B cell (primary cell): ENCODE measurements at regions not wholly inside any gene's neighbourhood (a gene's known extent, or its start where the extent isn't known, plus 50 kb on each side); places are given as distances from the start of the nearest gene placed in this dataset.

Source experiments
- ATAC-seq: fragments of 200-7000 bp; cut with Tn5 transposase; one replicate; pipeline ENCODE4 v1.10.0; 2021; ENCODE audit warnings: low read depth, mild to moderate bottlenecking, moderate number of reproducible peaks, moderate library complexity
- CTCF ChIA-PET: fragments of 350-600 bp; sonication (Branson Sonifier 250); formaldehyde crosslinking; loops from one replicate; lab custom pipeline; 2021; ENCODE audit warnings: antibody characterized with exemption, inconsistent platforms; lab: Charles Lee
- POLR2A ChIA-PET: fragments of 350-600 bp; sonication (Branson Sonifier 250); formaldehyde crosslinking; loops from one replicate; lab custom pipeline; 2021; ENCODE audit warnings: antibody characterized with exemption; lab: Charles Lee
- DNase-seq: peaks from one replicate; pipeline ENCODE4 v3.0.0; 2013
- H2AFZ ChIP-seq: 2 replicates; pipeline ENCODE4 v1.6.1; 2012; ENCODE audit warnings: mild to moderate bottlenecking, low read depth, low read length; ENCODE audit not compliant: insufficient read depth, poor library complexity, severe bottlenecking
- H3K27ac ChIP-seq, 2 donors: 1 replicate in 1 of 2; 2 replicates in 1 of 2; pipeline ENCODE4 v1.5.1; 2012 to 2013; ENCODE audit warnings: low read length in 2 of 2, mild to moderate bottlenecking in 2 of 2, moderate library complexity in 1 of 2
- H3K27me3 ChIP-seq, 4 experiments: fragments of 200-600 bp in 1 of 4; sonication (generic) in 1 of 4; replicated peaks in 1 of 4; 1 replicate in 2 of 4; 2 replicates in 2 of 4; pipeline versions ENCODE4 v1.6.1 to v1.7.0; 2013 to 2016; ENCODE audit warnings: low read length in 3 of 4, mild to moderate bottlenecking in 2 of 4, mixed read lengths in 1 of 4, moderate library complexity in 1 of 4; ENCODE audit not compliant: insufficient read depth in 4 of 4, control insufficient read depth in 3 of 4; ENCODE audit errors: control extremely low read depth in 1 of 4
- H3K36me3 ChIP-seq, 2 experiments: replicated peaks in 1 of 2; 1 replicate in 1 of 2; 2 replicates in 1 of 2; pipeline versions ENCODE4 v1.6.1 to v1.7.1; 2013; ENCODE audit warnings: low read length in 1 of 2; ENCODE audit not compliant: insufficient read depth in 2 of 2, control insufficient read depth in 1 of 2; ENCODE audit errors: control extremely low read depth in 1 of 2, extremely low read depth in 1 of 2
- H3K4me1 ChIP-seq, 2 donors: fragments of 200-600 bp in 1 of 2; sonication (generic) in 1 of 2; 1 replicate in 1 of 2; 2 replicates in 1 of 2; pipeline versions ENCODE4 v1.5.1 to v1.6.1; 2013 to 2017; ENCODE audit warnings: low read length in 2 of 2; ENCODE audit not compliant: control insufficient read depth in 2 of 2, insufficient read depth in 2 of 2
- H3K4me2 ChIP-seq: replicated peaks from 2 replicates; pipeline ENCODE3; 2012; ENCODE audit warnings: mild to moderate bottlenecking, low read depth, low read length; ENCODE audit not compliant: poor library complexity, severe bottlenecking
- H3K4me3 ChIP-seq, 5 experiments: fragments of 200-600 bp in 1 of 5; sonication (generic) in 1 of 5; 1 replicate in 3 of 5; 2 replicates in 2 of 5; pipeline versions ENCODE4 v1.5.1 to v1.7.0; 2011 to 2016; ENCODE audit warnings: low read length in 4 of 5, mild to moderate bottlenecking in 4 of 5, low read depth in 2 of 5, control low read depth in 1 of 5, moderate library complexity in 1 of 5; ENCODE audit not compliant: insufficient read depth in 1 of 5; ENCODE audit errors: control extremely low read depth in 1 of 5, extremely low read depth in 1 of 5
- H3K79me2 ChIP-seq: fragments of 200-600 bp; sonication (generic); one replicate; pipeline ENCODE4 v1.6.0; 2016; ENCODE audit warnings: low read length; ENCODE audit not compliant: control insufficient read depth, insufficient read depth
- H3K9ac ChIP-seq: fragments of 200-600 bp; sonication (generic); 2 replicates; pipeline ENCODE4 v1.6.1; 2017; ENCODE audit warnings: mild to moderate bottlenecking, low read length, moderate library complexity
- H3K9me3 ChIP-seq, 3 donors: one replicate each; pipeline versions ENCODE4 v1.6.1 to v1.7.1; 2013; ENCODE audit warnings: low read length in 2 of 3; ENCODE audit not compliant: control insufficient read depth in 2 of 3, insufficient read depth in 1 of 3; ENCODE audit errors: control extremely low read depth in 1 of 3
- H4K20me1 ChIP-seq: 2 replicates; pipeline ENCODE4 v1.6.0; 2012; ENCODE audit warnings: mild to moderate bottlenecking, low read length; ENCODE audit not compliant: insufficient read depth, control insufficient read depth, poor library complexity, severe bottlenecking
- H3K27ac Mint-ChIP-seq: one replicate; pipeline ENCODE4 v1.8.0; 2021; ENCODE audit warnings: mixed read lengths
- H3K27me3 Mint-ChIP-seq: one replicate; pipeline ENCODE4 v1.8.0; 2021; ENCODE audit warnings: mixed read lengths
- H3K4me1 Mint-ChIP-seq: one replicate; pipeline ENCODE4 v1.8.0; 2021; ENCODE audit warnings: mixed read lengths
- H3K4me3 Mint-ChIP-seq: one replicate; pipeline ENCODE4 v1.8.0; 2021; ENCODE audit warnings: mixed read lengths
- H3K9me3 Mint-ChIP-seq: one replicate; pipeline ENCODE4 v1.8.0; 2022; ENCODE audit warnings: mixed read lengths; ENCODE audit not compliant: insufficient read depth
- EZH2 ChIP-seq: IDR thresholded peaks from 2 replicates; pipeline ENCODE4 v1.6.1; 2012; ENCODE audit warnings: borderline replicate concordance, low read depth, mild to moderate bottlenecking, moderate library complexity, low read length; ENCODE audit not compliant: insufficient read depth, poor library complexity, severe bottlenecking
- WGBS: methylation state at CpG from one replicate; pipeline ENCODE4 v1.1.5; 2013; ENCODE audit warnings: missing lambda C conversion rate; ENCODE audit not compliant: insufficient coverage; 5-methylcytosine and 5-hydroxymethylcytosine counted together
- intact Hi-C: fragments of 100-400 bp; cut with micrococcal nuclease; formaldehyde crosslinking; loops from one replicate; pipeline ENCODE4 v1.10.0; 2022
- TF ChIP-seq, protein P1 (sequence below): fragments of 200-600 bp; IDR thresholded peaks from one replicate; pipeline ENCODE4 v1.8.0; 2022; ENCODE audit warnings: antibody characterized with exemption, mild to moderate bottlenecking

DNA sequence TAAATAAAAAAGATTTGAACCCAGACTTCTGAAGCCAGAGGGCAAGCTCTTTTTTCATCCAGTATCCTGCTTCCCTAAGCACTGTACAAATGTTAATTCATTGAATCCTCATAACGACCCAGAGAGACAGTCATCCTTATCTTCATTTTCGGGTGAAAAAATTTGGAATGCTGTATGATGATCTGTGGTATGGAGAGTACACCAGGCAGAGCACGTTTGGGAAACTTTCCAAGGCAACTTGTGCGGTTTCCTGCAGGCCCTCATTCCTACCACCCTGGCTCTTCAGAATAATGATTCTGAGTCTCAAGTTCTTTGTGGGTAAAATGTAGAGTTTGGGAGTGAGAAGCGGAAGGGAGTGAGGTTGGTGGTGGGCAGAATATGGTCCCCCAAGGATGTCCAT, 177.9 kb upstream of the CADM1 start:
- no peak overlapping the region for H3K4me2 ChIP-seq
- H3K27ac ChIP-seq = no peak overlapping the region
- DNase-seq = no peak
- no CpG with 5 or more reads among the region's 5 CpGs for WGBS
- intact Hi-C loops = no loop called here
- H3K27me3 Mint-ChIP-seq = peaks cover 13% of the 10 kb centered on the region
- POLR2A ChIA-PET = no interaction called here
- no peak overlapping the region for H3K27ac Mint-ChIP-seq
- no peaks in the 10 kb centered on the region for H3K4me1 ChIP-seq
- no peak overlapping the region for H3K4me3 Mint-ChIP-seq
- H3K4me3 ChIP-seq = no peak overlapping the region
- H3K36me3 ChIP-seq = no peaks in the 10 kb centered on the region
- H2AFZ ChIP-seq = no peak overlapping the region
- CTCF ChIA-PET = no interaction called here
- no peaks in the 10 kb centered on the region for H3K79me2 ChIP-seq
- H3K27me3 ChIP-seq = no peaks in the 10 kb centered on the region
- H4K20me1 ChIP-seq = no peaks in the 10 kb centered on the region
- peaks cover 9% of the 10 kb centered on the region for H3K9me3 Mint-ChIP-seq
- H3K9ac ChIP-seq = no peak overlapping the region
- TF ChIP-seq EZH2 = no peak
- no peaks in the 10 kb centered on the region for H3K9me3 ChIP-seq
- ATAC-seq = no peak
- no peaks in the 10 kb centered on the region for H3K4me1 Mint-ChIP-seq

DNA sequence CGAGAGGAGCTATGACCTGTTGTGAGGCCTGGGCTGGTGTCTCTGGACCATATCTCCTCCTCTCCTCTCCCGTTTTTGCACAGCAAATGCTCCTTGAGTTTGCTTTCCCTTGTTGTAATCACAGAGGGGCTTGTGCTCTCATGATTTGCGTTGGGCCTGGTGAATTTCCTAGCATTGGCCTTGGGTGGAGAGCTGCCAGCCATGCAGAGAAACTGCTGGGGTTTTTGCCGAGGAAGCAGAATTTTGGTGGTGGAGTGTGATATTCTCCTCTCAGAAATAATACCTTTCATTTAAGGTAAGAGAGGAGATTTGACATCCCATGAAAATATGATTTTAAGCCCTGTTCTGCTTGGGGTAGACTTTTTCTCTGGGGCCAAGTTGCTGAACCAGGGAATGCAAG, 175.7 kb upstream of the CADM1 start:
- H3K4me3 ChIP-seq = no peak overlapping the region
- no peaks in the 10 kb centered on the region for H3K27me3 ChIP-seq
- POLR2A ChIA-PET = no interaction called here
- H3K9ac ChIP-seq = no peak overlapping the region
- CTCF ChIA-PET = no interaction called here
- Mint-ChIP-seq H3K9me3 (peaks cover 9% of the 10 kb centered on the region), H3K27me3 (peaks cover 13% of the 10 kb centered on the region), H3K4me3 (no peak overlapping the region), H3K27ac (no peak overlapping the region), H3K4me1 (no peaks in the 10 kb centered on the region)
- no peak overlapping the region for H2AFZ ChIP-seq
- intact Hi-C loops = no loop called here
- 100% methylated on average over 1 of the region's 4 CpGs for WGBS
- TF ChIP-seq, protein P1, sequence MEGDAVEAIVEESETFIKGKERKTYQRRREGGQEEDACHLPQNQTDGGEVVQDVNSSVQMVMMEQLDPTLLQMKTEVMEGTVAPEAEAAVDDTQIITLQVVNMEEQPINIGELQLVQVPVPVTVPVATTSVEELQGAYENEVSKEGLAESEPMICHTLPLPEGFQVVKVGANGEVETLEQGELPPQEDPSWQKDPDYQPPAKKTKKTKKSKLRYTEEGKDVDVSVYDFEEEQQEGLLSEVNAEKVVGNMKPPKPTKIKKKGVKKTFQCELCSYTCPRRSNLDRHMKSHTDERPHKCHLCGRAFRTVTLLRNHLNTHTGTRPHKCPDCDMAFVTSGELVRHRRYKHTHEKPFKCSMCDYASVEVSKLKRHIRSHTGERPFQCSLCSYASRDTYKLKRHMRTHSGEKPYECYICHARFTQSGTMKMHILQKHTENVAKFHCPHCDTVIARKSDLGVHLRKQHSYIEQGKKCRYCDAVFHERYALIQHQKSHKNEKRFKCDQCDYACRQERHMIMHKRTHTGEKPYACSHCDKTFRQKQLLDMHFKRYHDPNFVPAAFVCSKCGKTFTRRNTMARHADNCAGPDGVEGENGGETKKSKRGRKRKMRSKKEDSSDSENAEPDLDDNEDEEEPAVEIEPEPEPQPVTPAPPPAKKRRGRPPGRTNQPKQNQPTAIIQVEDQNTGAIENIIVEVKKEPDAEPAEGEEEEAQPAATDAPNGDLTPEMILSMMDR = no peak
- no peak for TF ChIP-seq EZH2
- H3K9me3 ChIP-seq = peaks cover 0 to 2% (median 0%) of the 10 kb centered on the region in 3 donors
- ATAC-seq = no peak
- H3K4me1 ChIP-seq = no peaks in the 10 kb centered on the region
- H3K4me2 ChIP-seq = no peak overlapping the region
- H3K79me2 ChIP-seq = no peaks in the 10 kb centered on the region
- no peak overlapping the region for H3K27ac ChIP-seq
- no peaks in the 10 kb centered on the region for H3K36me3 ChIP-seq
- no peaks in the 10 kb centered on the region for H4K20me1 ChIP-seq
- no peak for DNase-seq
